Progenitor cell of endocrine pancreas (in vitro differentiated cells): ENCODE measurements at regions not wholly inside any gene's neighbourhood (a gene's known extent, or its start where the extent isn't known, plus 50 kb on each side); places are given as distances from the start of the nearest gene placed in this dataset.

Source experiments
- DNase-seq: peaks from one replicate; pipeline ENCODE4 v3.0.0; 2021; ENCODE audit warnings: low spot score; ENCODE audit not compliant: unreplicated experiment
- H3K27ac Mint-ChIP-seq: 2 replicates; pipeline ENCODE4 v1.8.0; 2021; ENCODE audit warnings: mild to moderate bottlenecking, moderate library complexity, mixed read lengths
- H3K27me3 Mint-ChIP-seq: 2 replicates; pipeline ENCODE4 v1.8.0; 2021; ENCODE audit warnings: mixed read lengths
- H3K36me3 Mint-ChIP-seq: 2 replicates; pipeline ENCODE4 v1.8.0; 2022; ENCODE audit warnings: mixed read lengths; ENCODE audit not compliant: insufficient read depth
- H3K4me1 Mint-ChIP-seq: 2 replicates; pipeline ENCODE4 v1.8.0; 2021; ENCODE audit warnings: low read depth, mixed read lengths
- H3K4me3 Mint-ChIP-seq: 2 replicates; pipeline ENCODE4 v1.8.0; 2021; ENCODE audit warnings: low read depth, mild to moderate bottlenecking, moderate library complexity, mixed read lengths
- H3K9me3 Mint-ChIP-seq: 2 replicates; pipeline ENCODE4 v1.8.0; 2021; ENCODE audit warnings: low read depth, mixed read lengths
- CTCF ChIP-seq: fragments of 200-600 bp; sonication (generic); IDR thresholded peaks from one replicate; pipeline ENCODE4 v1.5.0; 2021; ENCODE audit warnings: antibody characterized with exemption, mild to moderate bottlenecking; ENCODE audit not compliant: unreplicated experiment

GRCh38 chr9:106085479-106085878 is 391.1 kb downstream of the TMEM38B start:
- TF ChIP-seq CTCF = no peak
- no peak for DNase-seq
- Mint-ChIP-seq H3K4me1 (peaks cover 4% of the 10 kb centered on the region), H3K27me3 (no peaks in the 10 kb centered on the region), H3K4me3 (no peak overlapping the region), H3K36me3 (no peaks in the 10 kb centered on the region), H3K27ac (no peak overlapping the region), H3K9me3 (peaks cover 10% of the 10 kb centered on the region)

DNA sequence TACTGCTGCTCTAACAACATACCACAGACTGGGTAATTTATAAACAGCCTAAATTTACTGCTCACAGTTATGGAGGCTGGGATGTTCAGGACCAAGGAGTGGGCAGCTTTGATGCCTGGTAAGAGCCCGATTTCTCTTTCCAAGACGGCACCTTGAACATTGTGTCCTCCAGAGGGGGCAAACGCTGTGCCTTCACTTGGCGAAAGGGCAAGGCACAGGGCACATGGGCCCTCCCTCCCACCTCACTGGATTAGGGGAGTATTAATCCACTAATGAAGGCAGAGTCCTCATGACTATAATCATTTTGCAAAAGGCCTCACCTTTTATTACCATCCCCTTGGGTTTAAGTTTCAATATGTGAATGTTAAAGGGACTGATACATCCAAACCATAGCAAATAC is 397.7 kb downstream of the TMEM38B start:
- no peak overlapping the region for H3K27ac Mint-ChIP-seq
- no peak overlapping the region for H3K4me3 Mint-ChIP-seq
- H3K36me3 Mint-ChIP-seq = no peaks in the 10 kb centered on the region
- H3K4me1 Mint-ChIP-seq = no peaks in the 10 kb centered on the region
- no peaks in the 10 kb centered on the region for H3K27me3 Mint-ChIP-seq
- DNase-seq = no peak
- TF ChIP-seq CTCF = no peak
- peaks cover 13% of the 10 kb centered on the region for H3K9me3 Mint-ChIP-seq

GRCh38 chr9:106102821-106103220 is 408.5 kb downstream of the TMEM38B start:
- no peaks in the 10 kb centered on the region for H3K4me1 Mint-ChIP-seq
- no peaks in the 10 kb centered on the region for H3K27me3 Mint-ChIP-seq
- H3K36me3 Mint-ChIP-seq = no peaks in the 10 kb centered on the region
- H3K9me3 Mint-ChIP-seq = no peaks in the 10 kb centered on the region
- no peak overlapping the region for H3K27ac Mint-ChIP-seq
- no peak overlapping the region for H3K4me3 Mint-ChIP-seq
- TF ChIP-seq CTCF = no peak
- DNase-seq = no peak

DNA sequence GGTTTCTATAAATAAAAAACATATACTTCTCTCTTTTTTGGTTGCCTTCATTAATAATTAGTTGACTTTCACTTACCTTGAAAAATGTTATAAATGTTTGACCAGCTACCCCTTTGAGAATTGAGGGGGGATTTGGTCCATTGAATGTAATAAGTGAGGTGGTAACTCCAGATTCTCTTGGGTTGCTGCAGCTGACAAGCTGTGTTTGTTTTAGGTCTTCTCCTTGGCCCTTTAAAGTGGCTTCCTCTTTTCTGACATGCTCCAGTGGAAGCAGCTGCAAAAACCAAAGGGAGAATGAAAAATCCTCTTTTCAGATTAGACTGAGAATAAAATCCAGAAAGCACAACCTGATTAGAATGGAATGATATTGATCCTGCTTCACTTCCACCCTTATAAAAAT is 410.5 kb downstream of the TMEM38B start:
- Mint-ChIP-seq H3K9me3 (peaks cover 3% of the 10 kb centered on the region), H3K27ac (no peak overlapping the region), H3K4me1 (no peaks in the 10 kb centered on the region), H3K36me3 (no peaks in the 10 kb centered on the region), H3K4me3 (no peak overlapping the region), H3K27me3 (no peaks in the 10 kb centered on the region)
- no peak for DNase-seq
- no peak for TF ChIP-seq CTCF

DNA sequence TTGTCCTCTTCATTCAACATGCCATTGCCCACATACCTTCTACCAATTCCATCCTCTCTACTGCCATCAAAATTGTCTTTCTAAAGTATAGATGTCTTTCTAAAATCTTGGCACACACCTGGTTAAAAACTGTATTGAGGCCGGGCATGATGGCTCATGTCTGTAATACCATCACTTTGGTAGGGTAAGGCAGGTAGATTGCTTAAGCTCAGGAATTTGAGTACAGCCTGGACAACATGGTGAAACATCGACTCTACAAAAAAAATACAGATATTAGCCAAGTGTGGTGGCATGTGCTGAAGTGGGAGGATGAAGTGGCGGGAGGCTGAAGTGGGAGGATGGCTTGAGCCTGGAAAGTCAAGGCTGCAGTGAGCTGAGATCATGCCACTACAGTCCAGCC is 412.1 kb downstream of the TMEM38B start:
- no peak overlapping the region for H3K4me3 Mint-ChIP-seq
- no peaks in the 10 kb centered on the region for H3K27me3 Mint-ChIP-seq
- no peaks in the 10 kb centered on the region for H3K36me3 Mint-ChIP-seq
- DNase-seq = no peak
- TF ChIP-seq CTCF = no peak
- H3K4me1 Mint-ChIP-seq = peaks cover 3% of the 10 kb centered on the region
- peaks cover 3% of the 10 kb centered on the region for H3K9me3 Mint-ChIP-seq
- H3K27ac Mint-ChIP-seq = no peak overlapping the region
